Activated T-helper 1 cell treated with Interleukin-2 at 50 U/mL for 16 hours (primary cell): ENCODE measurements at regions not wholly inside any gene's neighbourhood (a gene's known extent, or its start where the extent isn't known, plus 50 kb on each side); places are given as distances from the start of the nearest gene placed in this dataset.
"Not testable (repeated sequence)": the region's sequence is repeated elsewhere in the genome, so short reads cannot be mapped to it uniquely, and the experiment has no call there.

Source experiments
- DNase-seq: peaks from one replicate; pipeline ENCODE4 v3.0.0-alpha.2; 2020; ENCODE audit warnings: low read depth

DNA sequence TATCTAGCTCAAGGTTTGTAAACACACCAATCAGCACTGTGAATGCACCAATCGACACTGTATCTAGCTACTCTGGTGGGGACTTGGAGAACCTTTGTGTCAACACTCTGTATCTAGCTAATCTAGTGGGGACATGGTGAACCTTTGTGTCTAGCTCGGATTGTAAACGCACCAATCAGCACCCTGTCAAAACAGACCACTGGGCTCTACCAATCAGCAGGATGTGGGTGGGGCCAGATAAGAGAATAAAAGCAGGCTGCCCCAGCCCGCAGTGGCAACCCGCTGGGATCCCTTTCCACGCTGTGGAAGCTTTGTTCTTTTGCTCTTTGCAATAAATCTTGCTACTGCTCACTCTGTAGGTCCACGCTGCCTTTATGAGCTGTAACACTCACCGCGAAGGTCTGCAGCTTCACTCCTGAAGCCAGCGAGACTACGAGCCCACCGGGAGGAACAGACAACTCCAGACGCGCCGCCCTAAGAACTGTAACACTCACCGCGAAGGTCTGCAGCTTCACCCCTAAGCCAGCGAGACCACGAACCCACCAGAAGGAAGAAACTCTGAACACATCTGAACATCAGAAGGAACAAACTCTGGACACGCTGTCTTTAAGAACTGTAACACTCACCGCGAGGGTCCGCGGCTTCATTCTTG lies 128.5 kb downstream of the MRPL14 start:
- not testable (repeated sequence) for DNase-seq

DNA sequence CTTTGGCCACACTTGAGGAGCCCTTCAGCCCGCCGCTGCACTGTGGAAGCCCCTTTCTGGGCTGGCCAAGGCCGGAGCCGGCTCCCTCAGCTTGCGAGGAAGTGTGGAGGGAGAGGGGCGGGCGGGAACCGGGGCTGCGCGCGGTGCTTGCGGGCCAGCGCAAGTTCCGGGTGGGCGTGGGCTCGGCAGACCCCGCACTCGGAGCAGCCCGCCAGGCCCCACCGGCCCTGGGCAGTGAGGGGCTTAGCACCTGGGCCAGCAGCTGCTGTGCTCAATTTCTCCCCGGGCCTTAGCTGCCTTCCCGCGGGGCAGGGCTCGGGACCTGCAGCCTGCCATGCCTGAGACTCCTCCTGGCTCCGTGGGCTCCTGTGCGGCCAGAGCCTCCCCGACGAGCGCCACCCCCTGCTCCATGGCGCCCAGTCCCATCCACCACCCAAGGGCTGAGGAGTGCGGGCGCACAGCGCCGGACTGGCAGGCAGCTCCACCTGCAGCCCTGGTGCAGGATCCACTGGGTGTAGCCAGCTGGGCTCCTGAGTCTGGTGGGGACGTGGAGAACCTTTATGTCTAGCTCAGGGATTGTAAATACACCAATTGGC lies 129.2 kb downstream of the MRPL14 start:
- DNase-seq = not testable (repeated sequence)

DNA sequence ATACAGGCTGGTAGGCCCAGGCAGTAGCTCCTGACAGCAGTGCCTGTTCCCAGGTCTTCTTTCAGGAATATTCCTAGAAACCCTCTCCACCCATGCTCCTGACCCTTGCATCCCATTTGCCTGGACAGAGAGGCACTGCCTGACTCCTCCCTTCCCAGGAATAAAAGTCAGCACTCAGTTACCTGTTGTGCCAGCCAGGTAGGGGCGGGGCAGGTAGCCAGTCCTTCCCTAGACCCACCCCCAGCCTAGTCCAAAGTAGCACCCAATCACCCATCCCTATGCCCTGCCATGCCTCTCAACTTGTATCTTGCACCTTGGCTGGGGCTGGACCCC lies 129.9 kb downstream of the MRPL14 start:
- DNase-seq = no peak

DNA sequence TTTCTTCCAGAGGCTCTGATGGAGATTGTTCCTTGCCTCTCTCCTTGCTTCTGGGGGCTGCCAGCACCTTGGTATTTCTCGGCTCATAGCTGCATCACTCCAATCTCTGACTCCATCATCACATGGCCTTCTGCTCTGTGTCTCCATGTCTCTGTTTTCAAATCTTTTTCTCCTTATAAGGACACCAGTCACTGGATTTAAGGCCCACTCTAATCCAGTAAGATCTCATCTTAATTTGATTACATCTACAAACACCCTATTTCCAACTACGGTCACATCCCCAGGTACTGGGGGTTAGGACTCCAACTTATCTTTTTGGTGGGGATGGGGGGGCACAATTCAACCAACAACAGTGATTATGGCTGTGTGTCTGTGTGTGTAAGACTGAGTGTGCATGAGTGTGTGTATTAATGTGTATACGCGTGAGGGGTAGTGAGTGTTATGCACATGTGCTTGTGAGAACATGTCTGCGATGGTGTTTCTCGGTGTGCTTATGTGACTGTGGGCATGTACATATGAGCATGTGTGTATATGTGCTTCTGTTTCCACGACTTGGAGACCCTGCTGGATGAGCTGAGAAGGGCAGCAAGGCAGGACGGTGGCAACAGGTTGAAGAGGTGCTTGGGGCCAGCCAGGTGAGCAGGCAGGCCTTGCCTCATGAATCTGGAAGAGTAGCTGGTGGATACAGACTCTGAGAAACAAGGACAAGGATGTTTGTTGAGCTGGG lies 130.5 kb downstream of the MRPL14 start:
- DNase-seq = no peak

DNA sequence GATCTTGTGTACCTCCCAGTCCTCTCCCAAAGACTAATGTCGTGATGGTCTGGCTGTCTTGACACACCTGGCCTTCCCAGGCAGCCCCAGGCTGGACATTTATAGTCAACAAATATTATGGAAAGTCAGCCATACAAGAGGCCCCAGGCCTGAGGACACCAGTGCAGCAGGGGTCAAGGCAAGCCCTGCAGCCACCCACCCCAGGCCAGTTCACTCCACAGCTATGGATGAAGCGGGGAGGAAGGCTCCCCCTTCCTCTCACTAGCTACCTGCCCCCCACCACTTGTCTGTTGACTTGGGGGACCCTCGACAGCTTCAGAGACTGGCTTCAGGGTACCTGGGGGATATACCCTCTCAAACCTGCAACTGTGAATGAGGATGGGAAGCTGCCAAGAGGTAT lies 132.1 kb downstream of the MRPL14 start:
- DNase-seq = no peak

DNA sequence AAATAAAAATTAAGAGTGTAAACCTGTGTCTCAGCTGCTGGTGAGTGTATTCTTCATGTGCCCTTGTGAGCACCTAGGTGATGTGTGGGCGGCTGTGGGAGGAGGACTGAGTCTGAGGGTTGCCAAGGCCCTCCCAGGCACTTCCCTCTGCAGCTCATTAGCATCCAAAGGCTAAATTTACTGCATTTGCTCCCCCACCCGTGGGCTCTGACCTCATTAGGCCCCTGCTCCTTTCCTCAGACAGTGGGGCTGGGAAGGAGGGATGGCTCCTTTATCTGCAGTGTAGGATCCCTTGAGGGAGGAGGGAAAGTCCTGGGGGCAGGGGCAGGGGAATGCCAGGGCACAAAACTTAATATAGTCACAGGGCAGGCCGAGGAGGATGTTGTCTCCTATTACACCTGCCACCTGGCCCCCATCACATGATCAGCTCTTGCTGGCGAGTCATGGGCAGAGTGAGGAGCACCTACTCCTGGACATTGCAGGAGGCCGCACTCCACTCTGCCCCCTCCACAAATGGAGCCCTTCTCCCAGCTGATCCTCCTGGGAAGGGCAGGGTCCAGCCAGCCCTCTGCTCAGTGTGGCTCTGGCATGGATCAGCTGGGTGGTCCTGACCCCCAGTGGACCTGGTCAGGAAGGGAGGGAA lies 133.2 kb downstream of the MRPL14 start:
- no peak for DNase-seq

DNA sequence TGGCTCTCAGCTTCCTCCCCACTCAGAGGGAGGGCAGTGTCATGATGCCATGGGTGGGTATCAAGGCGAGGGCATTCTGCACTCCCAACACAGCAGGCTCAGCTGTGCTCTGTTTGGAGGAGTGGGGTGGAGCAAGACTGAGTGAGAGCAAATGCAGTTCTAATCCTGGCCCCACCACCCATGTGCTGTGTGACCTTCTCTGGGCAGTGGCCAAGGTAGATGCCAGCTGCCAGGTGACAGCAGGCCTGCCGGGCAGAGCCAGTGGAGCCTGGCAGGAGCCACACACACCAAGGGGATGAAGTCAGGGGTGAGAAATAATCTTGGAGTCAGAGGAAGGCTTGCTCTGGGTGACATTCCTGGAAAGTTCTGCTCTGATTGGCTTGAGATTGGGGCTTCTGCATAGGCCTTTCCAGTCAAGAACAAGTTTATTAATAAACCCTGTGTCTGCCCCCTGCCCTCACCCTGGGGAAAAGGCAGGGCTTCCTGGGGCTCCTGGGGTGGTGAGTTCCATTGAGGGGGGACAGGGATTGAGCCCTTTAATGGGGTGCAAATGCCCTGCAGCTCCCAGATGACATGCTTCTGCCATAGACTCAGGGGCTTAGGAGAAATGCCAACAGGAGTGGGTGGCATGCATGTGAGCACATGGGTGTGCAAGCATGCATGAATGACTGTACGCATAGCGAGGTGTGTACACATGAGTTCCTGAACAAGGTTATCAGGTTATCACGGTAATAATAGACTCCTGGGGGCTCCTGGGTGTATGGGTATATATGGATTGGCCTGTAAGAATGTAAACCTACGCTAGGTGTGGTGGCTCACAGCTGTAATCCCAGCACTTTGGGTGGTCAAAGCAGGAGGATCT lies 134.2 kb downstream of the MRPL14 start:
- no peak for DNase-seq

DNA sequence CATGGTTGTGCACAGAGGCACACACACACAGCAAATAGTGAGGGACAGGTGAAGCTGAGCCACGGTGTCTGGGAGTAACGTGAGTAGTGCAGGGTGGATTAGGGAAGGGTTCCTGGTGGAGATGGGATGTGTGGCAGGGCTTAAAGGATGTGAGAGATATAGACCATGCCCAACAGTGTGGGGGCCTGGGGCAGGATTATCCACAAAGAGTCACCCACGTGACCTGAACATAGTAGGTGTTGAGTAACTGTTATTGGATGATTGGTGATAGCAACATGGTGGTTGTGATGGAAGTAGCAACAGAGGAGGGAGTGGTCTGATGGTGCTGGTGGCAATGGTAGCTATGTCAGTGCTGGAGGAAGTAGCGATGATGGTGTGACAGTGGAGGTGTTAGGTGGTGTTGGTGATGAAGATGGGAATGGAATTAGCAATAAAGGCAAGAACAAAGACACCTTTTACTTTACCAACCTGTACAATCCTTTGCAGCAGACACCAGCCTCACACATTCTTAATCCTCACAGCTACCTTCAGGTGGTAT lies 135.1 kb downstream of the MRPL14 start:
- no peak for DNase-seq

DNA sequence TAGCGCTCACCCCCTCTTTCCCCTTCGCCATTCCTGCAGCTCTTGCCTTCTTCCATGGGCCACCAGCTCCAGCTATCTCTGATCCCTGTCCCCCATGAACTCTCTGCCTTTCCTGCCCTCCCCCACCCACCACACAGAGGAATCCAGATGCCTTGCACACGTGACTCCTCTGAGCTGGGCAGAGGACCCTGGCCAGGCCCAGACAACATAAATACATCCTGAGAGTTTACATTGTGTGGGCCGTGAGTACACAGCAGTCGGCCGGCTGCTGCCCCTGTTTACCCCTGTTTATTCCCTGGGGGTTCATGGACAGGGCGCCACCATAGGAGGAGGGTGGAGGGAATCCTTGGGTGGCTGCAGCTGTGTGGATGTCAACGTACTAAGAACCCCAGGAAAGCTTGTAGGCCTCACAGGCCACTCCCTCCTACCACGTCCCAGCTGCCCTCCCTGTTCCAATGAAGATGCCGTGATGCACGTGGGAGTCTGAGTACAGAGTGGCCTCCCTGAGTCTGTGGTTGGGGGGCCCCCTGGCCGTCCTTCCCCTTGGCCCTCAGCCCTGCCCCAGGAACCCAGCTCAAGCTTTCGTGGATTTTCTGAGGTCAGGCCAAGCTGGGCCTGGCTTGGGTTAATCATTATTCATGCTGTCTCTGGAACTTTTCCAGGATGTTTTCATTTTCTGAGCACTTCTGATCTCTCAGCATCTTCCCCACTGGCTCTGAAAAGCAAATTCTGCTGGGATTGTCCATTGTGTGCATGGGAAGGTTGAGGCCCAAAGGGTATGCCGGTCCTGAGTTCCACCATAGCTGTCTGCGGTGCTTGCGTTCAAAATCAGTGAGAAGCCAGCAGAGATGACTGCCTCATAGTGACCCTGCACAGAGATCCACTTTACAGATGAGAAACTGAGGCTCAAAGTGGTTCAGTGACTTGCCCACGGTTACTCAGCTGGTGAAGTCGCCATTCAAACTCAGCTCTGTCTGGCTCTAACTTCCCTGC lies 136.3 kb downstream of the MRPL14 start:
- no peak for DNase-seq

DNA sequence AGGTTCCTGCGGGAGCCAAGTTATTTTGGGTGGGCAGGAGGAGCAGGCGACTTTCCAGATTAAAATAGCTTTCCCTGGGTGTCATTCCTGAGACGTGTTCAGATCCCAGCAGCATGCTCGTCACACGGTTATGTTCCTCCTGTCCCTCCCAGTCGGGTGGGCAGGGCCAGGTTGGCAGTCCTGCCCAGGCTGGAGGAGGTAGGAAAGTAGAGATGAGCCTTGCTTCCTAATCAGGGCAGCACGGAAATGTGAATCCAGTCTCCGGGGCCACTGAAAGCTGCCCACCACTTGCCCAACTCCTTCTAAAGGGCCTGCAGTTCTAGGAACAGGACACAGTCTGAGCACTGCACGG lies 137.0 kb downstream of the MRPL14 start:
- no peak for DNase-seq

DNA sequence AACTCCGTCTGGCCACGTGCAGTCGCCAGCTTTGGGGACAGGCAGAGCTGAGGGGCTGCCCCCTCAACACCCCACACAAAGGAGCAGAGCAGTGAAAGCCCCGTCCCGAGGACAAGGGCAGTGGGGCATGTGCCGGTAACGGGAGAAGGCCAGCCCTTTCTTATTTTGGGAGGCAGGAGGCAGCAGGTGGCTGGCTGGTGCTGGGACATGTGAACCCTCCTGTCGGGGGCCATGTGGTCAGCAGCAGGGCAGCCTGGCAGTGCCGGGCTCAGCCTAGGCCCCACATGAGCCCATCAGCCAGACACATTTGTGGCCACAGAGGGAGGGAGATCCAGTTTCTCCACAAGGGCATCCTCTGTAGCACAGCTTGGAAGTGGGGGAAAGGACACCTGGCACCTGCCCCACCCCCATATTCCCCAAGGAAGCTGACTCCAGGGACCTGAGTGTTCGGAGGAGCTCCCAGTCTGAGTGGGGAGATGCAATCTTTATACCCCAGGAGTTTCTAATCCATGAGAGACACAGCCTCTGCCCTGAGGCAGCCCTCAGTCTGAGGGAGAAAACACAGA lies 137.6 kb downstream of the MRPL14 start:
- DNase-seq = no peak

DNA sequence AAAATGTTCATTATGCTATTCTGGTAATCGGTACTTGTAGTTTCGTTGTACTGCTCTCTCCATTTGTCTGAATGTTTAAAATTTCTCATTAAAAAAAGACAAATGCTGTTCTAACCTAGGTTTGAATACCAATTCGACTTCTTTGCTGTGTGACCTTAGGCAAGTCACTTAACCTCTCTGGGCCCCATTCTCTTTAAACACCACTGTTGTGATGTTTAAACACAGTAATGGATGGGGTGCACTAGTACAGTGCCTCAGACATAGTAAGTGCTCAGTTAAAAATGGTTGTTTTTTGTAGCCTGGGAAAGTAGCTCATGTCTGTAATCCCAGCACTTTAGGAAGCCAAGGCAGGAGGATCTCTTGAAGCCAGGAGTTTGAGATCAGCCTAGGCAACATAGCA lies 138.5 kb downstream of the MRPL14 start:
- no peak for DNase-seq

DNA sequence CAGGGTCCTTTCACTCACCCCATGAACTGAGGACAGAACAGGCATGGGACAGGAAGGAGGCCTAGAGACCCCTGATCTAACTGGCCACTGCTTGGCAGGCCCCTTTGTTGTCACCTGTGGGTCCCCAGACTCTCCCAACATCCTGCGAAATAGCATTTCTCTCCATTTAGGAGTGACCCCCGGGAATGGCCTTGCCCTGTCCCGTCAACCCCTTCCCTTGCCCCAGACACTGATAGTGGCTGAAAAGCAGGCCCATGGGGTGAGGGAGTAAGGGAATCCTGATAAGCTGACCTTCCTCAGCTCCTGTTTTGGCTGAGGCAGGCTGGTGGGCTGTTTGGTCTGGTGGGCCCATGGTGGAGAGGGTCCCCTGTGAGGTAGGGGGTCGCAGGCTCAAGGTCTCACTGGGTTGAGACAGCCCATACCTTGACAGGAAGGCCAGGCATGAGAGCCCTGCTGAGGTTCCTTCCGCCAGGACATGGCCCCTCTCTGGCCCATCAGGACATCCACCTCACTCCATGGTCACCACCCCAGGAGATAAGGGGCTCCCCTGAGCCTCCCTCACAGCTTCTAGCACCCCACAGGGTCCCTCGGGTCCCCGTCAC lies 139.3 kb downstream of the MRPL14 start:
- no peak for DNase-seq

DNA sequence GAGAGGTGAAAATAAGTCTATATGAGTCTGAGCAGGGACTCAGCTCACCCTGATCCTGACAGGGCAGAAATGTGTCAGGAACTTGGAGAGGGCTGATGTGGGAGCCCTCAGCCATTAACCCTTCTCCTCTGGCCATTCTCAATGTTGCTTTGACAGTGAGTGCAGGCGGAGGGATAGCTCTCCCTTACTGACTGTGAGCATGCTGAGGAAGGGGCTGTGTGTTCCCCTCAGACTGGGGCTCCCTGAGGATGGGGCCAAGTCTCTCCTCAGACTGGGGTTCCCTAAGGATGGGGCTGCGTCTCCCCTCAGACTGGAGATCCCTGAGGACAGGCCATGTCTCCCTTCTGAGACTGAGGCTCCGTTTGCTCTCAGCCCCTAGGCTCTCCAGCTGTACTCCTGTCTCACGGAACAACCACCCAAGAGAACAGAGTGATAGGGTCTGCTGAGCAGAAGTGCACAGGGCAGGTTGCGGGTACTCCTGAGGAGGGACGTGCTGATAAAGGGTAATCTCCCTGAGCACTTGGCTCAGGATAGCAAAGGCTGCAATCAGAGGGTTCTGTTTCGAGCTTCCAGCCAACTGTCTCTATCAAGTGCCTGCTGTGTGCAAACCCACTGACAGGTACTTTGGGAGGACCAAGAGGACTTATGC lies 141.0 kb downstream of the MRPL14 start:
- no peak for DNase-seq

DNA sequence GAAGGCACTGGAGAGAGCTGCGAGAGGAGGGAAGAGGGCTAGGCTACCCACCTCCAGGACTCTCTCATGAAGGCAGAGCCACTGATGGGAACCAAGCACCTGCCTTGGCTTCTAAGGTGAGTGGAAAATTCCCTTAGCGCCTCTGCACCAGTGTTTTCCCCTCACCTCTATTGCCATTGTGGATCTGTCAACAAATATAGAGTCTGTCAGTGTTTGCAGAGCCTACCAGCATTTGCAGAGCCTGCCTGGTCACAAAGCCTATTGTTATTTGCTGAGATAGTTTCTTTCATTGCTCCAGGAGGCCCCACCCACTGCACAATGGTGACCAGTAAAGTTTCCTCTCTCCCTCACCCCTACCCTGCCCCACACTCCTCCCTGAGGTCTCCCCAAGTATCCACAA lies 141.9 kb downstream of the MRPL14 start:
- no peak for DNase-seq

DNA sequence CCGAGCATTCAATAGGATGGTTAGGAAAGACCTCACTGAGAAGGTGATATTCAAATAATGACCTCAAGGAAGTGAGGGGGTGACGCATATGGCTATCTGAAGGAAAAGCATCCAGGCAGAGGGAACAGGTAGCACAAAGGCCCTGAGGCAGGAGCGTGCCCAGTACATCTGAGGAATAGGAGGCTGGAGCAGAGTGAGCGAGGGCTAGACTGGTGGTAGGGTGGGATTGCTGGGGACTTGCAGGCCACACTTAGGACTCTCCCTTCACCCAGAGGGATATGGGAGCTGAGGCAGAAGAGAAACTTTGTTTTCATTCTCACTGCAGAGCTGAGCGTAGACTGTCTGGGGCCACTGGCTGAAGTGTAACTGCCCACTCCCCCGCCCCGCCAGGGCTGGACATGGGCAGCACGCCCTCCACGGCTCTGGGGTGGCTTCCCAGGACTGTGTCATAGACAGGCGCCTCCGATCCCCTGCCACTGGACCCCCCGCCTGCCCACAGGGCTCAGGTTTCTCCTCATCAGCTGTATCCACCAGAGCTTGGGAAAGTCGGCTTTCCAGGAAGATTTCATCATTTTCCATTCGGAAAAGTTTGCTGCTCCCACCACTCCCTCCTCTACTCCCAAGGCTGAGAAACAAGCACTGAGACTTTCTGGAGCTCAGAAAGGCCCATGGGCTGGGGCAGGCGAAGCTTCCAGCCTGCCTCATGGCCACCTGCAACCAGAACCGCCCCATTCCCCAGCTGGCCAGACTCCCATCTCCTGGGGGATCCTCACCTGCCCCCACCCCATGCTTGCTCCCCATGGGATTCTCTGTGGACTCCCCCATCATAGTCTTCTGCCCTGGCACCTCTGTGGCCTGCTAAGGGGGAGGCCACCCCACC lies 142.6 kb downstream of the MRPL14 start:
- DNase-seq = no peak

DNA sequence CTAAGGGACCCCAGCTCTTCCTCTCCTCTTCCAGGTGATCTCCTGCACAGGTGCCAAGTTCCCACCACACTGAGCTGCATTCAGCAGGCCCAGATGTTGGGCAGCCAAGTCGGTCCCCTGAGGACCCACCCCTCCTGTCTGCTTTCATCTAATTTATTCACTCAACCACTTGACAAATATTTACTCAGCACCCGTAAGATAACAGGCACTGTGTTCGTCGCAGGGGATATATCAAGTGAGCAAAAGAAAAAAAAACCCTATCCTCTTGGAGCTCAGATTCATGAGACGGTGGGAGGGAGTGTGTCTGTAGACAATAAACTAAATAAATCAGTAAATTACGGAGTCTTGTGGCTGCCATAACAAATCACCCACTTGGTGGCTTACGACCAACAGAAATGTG lies 143.6 kb downstream of the MRPL14 start:
- no peak for DNase-seq

DNA sequence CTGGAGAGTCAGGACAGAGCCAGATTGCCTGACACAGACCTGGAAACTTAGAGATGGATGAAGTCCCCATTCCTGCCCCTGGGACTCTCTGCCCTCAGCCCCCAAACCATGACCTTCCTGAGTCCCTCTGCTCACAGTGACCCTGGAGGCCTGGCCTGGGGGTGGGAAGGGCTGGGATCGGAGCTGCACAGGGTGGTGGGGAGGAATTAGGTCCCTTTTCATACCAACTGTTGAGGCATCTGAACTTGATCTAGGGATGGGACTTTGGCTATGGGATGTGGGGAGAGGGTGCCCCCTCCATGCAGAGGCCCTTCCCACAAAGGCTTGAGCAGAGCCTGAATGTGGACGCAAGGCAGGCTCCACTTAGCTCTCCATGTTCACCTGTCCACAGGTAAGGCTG lies 144.1 kb downstream of the MRPL14 start:
- DNase-seq = no peak
